Left forelimb (tissue), 1 donor: ENCODE measurements at regions not wholly inside any gene's neighbourhood (a gene's known extent, or its start where the extent isn't known, plus 50 kb on each side); places are given as distances from the start of the nearest gene placed in this dataset.

Experiments used
- DNase-seq: peaks from one replicate; pipeline ENCODE4 v3.0.0-alpha.2; 2018; ENCODE audit warnings: low spot score

- no peak for DNase-seq
These were observed 86.7 kb upstream of the C1QTNF7 start for GRCh38 chr4:15340902-15341732.

- DNase-seq = no peak
These were observed 86.0 kb upstream of the C1QTNF7 start for GRCh38 chr4:15341733-15342300.

GRCh38 chr4:15343000-15343399, 84.8 kb upstream of the C1QTNF7 start:
- DNase-seq = no peak

GRCh38 chr4:15343581-15343980, 84.3 kb upstream of the C1QTNF7 start:
- DNase-seq = no peak

GRCh38 chr4:15344041-15344440, 83.8 kb upstream of the C1QTNF7 start:
- no peak for DNase-seq

- DNase-seq = no peak
These were observed 82.7 kb upstream of the C1QTNF7 start for GRCh38 chr4:15345134-15345533.

- DNase-seq = no peak
These were observed 79.6 kb upstream of the C1QTNF7 start for GRCh38 chr4:15348236-15348635.

GRCh38 chr4:15348695-15349094, 79.1 kb upstream of the C1QTNF7 start:
- DNase-seq = no peak

GRCh38 chr4:15349531-15349935, 78.3 kb upstream of the C1QTNF7 start:
- no peak for DNase-seq

- no peak for DNase-seq
These were observed 77.9 kb upstream of the C1QTNF7 start for GRCh38 chr4:15349965-15350364.

- no peak for DNase-seq
These were observed 75.3 kb upstream of the C1QTNF7 start for GRCh38 chr4:15352524-15352923.

GRCh38 chr4:15353207-15353606, 74.6 kb upstream of the C1QTNF7 start:
- DNase-seq = no peak

GRCh38 chr4:15354371-15355297, 73.2 kb upstream of the C1QTNF7 start:
- DNase-seq = no peak

- no peak for DNase-seq
These were observed 66.3 kb upstream of the C1QTNF7 start for GRCh38 chr4:15361529-15361928.

- no peak for DNase-seq
These were observed 65.3 kb upstream of the C1QTNF7 start for GRCh38 chr4:15362541-15362940.

- no peak for DNase-seq
These were observed 63.6 kb upstream of the C1QTNF7 start for GRCh38 chr4:15364183-15364582.

- no peak for DNase-seq
These were observed 62.2 kb upstream of the C1QTNF7 start for GRCh38 chr4:15365641-15366040.

- no peak for DNase-seq
These were observed 61.1 kb upstream of the C1QTNF7 start for GRCh38 chr4:15366721-15367120.

GRCh38 chr4:15368856-15369255, 59.0 kb upstream of the C1QTNF7 start:
- DNase-seq = no peak

GRCh38 chr4:15370296-15370695, 57.5 kb upstream of the C1QTNF7 start:
- no peak for DNase-seq

GRCh38 chr4:15373363-15373762, 54.5 kb upstream of the C1QTNF7 start:
- DNase-seq = no peak

GRCh38 chr4:15374656-15375055, 53.2 kb upstream of the C1QTNF7 start:
- no peak for DNase-seq

- DNase-seq = no peak
These were observed 52.2 kb upstream of the C1QTNF7 start for GRCh38 chr4:15375667-15376066.
